22Rv1 (cell line): ENCODE measurements at regions not wholly inside any gene's neighbourhood (a gene's known extent, or its start where the extent isn't known, plus 50 kb on each side); places are given as distances from the start of the nearest gene placed in this dataset.

ENCODE experiments used
- H3K27ac ChIP-seq: fragments of 450-650 bp; 2 replicates; pipeline ENCODE4 v1.5.1; 2017
- CTCF ChIP-seq: fragments of 450-650 bp; IDR thresholded peaks from 2 replicates; pipeline ENCODE4 v1.5.1; 2017; ENCODE audit warnings: mild to moderate bottlenecking
- ZFX ChIP-seq: fragments of 450-650 bp; IDR thresholded peaks from 2 replicates; pipeline ENCODE4 v1.6.1; 2017; ENCODE audit warnings: antibody characterized with exemption, borderline replicate concordance

GRCh38 chr2:167438206-167438605 is 549.9 kb downstream of the XIRP2 start:
- no peak for TF ChIP-seq CTCF
- no peak for TF ChIP-seq ZFX
- H3K27ac ChIP-seq, result no peak overlapping the region

DNA sequence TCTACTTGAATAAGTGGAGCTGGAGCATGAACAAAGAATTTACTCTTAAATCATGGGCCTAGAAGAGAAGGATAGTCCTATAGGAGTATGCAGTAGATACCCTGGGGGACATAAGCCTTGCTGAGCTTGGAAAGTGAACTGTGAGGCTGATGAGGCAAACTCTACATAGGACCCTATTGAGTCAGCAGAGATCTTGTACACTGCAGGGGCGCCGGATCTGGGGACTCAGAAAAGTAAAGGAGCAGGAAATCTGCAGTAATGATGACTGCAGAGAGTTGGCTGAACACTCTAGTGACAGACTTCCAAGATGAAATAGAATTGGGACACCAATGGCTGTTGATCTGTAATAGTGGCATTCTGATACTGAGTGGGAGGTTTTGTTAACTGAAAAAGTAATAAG is 543.7 kb downstream of the XIRP2 start:
- TF ChIP-seq ZFX (no peak), CTCF (no peak)

GRCh38 chr2:167430447-167430846 is 542.2 kb downstream of the XIRP2 start:
- no peak overlapping the region for H3K27ac ChIP-seq
- TF ChIP-seq ZFX (no peak), CTCF (no peak)

More for the DNA sequence above, 543.7 kb downstream of the XIRP2 start:
- no peak overlapping the region for H3K27ac ChIP-seq

GRCh38 chr2:167424803-167425755 is 536.8 kb downstream of the XIRP2 start:
- TF ChIP-seq ZFX (no peak), CTCF (no peak)
- H3K27ac ChIP-seq, result no peak overlapping the region

DNA sequence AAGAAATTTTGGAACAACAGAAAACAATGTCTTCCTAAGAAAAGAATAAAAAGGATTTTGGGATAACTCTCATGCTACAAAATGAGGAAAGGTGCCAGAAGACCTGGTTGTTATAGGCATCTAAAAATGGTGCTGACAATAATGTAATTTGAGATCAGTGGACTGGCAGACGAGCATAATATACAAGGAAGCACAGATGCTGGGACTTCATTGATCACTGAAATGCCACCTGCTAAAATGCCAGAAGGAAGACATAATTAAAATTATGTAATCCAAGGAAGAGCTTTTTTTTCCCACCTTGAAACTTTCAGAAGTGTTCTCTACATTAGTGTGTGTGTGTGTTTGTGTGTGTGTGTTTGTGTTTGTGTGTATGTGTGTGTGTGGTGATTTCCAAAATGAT is 535.9 kb downstream of the XIRP2 start:
- no peak overlapping the region for H3K27ac ChIP-seq
- TF ChIP-seq CTCF, result no peak
- TF ChIP-seq ZFX, result no peak

- no peak overlapping the region for H3K27ac ChIP-seq
- TF ChIP-seq ZFX (no peak), CTCF (no peak)
These were observed 535.5 kb downstream of the XIRP2 start for GRCh38 chr2:167423731-167424130.

DNA sequence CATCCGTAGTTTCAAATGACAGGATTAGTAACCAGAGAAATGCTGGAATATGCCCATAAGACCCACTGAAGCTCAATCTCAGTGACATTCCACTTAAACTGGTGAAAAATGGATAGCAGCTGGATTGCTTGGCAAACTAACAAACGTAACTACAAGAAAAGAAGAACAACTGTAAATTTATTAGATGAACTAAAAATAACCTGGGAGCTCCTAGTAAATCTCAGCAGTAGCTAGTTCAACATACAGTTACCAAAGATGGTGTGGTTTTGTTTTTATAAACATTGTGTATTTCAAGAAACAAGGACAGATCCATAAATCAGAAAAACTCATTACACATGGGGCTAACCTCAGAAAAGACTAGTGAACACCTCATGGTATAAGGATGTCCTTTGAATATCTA is 531.9 kb downstream of the XIRP2 start:
- no peak overlapping the region for H3K27ac ChIP-seq

More for the DNA sequence above, 531.9 kb downstream of the XIRP2 start:
- TF ChIP-seq CTCF (no peak), ZFX (no peak)
